GM10266 (cell line): ENCODE measurements at regions not wholly inside any gene's neighbourhood (a gene's known extent, or its start where the extent isn't known, plus 50 kb on each side); places are given as distances from the start of the nearest gene placed in this dataset.

Experiments used
- DNase-seq: peaks from one replicate; pipeline ENCODE4 v3.0.0; 2012; ENCODE audit errors: extremely low spot score
- CTCF ChIP-seq: IDR thresholded peaks from 2 replicates; pipeline ENCODE4 v1.5.1; 2012; ENCODE audit warnings: mild to moderate bottlenecking, low read depth; ENCODE audit not compliant: control insufficient read depth, insufficient read depth; ENCODE audit errors: missing control alignments

- no peak for TF ChIP-seq CTCF
- no peak for DNase-seq
Measured at GRCh38 chr16:87064731-87065445, 252.3 kb downstream of the C16orf95 start.

GRCh38 chr16:87065446-87066132 is 251.6 kb downstream of the C16orf95 start:
- DNase-seq: no peak
- no peak for TF ChIP-seq CTCF

- DNase-seq: no peak
- TF ChIP-seq CTCF: no peak
Measured at GRCh38 chr16:87066133-87067002, 250.8 kb downstream of the C16orf95 start.

- DNase-seq: no peak
- no peak for TF ChIP-seq CTCF
Measured at GRCh38 chr16:87067003-87067556, 250.1 kb downstream of the C16orf95 start.

GRCh38 chr16:87067836-87068761 is 249.1 kb downstream of the C16orf95 start:
- DNase-seq: no peak
- TF ChIP-seq CTCF: no peak

GRCh38 chr16:87068762-87069150 is 248.4 kb downstream of the C16orf95 start:
- DNase-seq: no peak
- TF ChIP-seq CTCF: no peak
